CD4-positive, alpha-beta T cell (primary cell): ENCODE measurements at regions not wholly inside any gene's neighbourhood (a gene's known extent, or its start where the extent isn't known, plus 50 kb on each side); places are given as distances from the start of the nearest gene placed in this dataset.

Source experiments
- ATAC-seq: fragments of 200-7000 bp; cut with Tn5 transposase; one replicate; pipeline ENCODE4 v1.10.0; 2022; ENCODE audit warnings: mild to moderate bottlenecking; ENCODE audit not compliant: poor library complexity
- CTCF ChIA-PET: fragments of 350-600 bp; sonication (Branson Sonifier 250); formaldehyde crosslinking; loops from one replicate; lab custom pipeline; 2021; ENCODE audit warnings: antibody characterized with exemption, inconsistent platforms; lab: Charles Lee
- POLR2A ChIA-PET: fragments of 350-600 bp; sonication (Branson Sonifier 250); formaldehyde crosslinking; loops from one replicate; lab custom pipeline; 2021; ENCODE audit warnings: antibody characterized with exemption, inconsistent platforms; lab: Charles Lee
- DNase-seq, 14 experiments: peaks; one replicate each; pipeline ENCODE4 v3.0.0-alpha.2; 2013 to 2020; ENCODE audit warnings: mixed read lengths in 2 of 14
- H3K27ac ChIP-seq, 2 donors: one replicate each; pipeline versions ENCODE4 v1.5.1 to v1.7.0; 2013; ENCODE audit warnings: low read length in 2 of 2, low read depth in 1 of 2, mild to moderate bottlenecking in 1 of 2
- H3K27me3 ChIP-seq, 2 experiments: 1 replicate in 1 of 2; 2 replicates in 1 of 2; pipeline versions ENCODE4 v1.6.1 to v1.7.0; 2013; ENCODE audit warnings: low read length in 2 of 2, control low read depth in 1 of 2, mild to moderate bottlenecking in 1 of 2, moderate library complexity in 1 of 2; ENCODE audit not compliant: insufficient read depth in 2 of 2, control insufficient read depth in 1 of 2
- H3K36me3 ChIP-seq: one replicate; pipeline ENCODE4 v1.6.1; 2013; ENCODE audit warnings: low read length, control low read depth; ENCODE audit not compliant: insufficient read depth
- H3K4me1 ChIP-seq: one replicate; pipeline ENCODE4 v1.6.1; 2013; ENCODE audit warnings: low read length, control low read depth; ENCODE audit not compliant: insufficient read depth
- H3K4me3 ChIP-seq: one replicate; pipeline ENCODE4 v1.5.1; 2013; ENCODE audit warnings: mild to moderate bottlenecking, low read length, moderate library complexity
- H3K9me3 ChIP-seq, 2 experiments: 1 replicate in 1 of 2; 2 replicates in 1 of 2; pipeline versions ENCODE4 v1.6.1 to v1.7.0; 2013; ENCODE audit warnings: low read length in 2 of 2, mild to moderate bottlenecking in 2 of 2, control low read depth in 1 of 2, moderate library complexity in 1 of 2; ENCODE audit not compliant: control insufficient read depth in 1 of 2, insufficient read depth in 1 of 2
- H3K27ac Mint-ChIP-seq: one replicate; pipeline ENCODE4 v1.8.0; 2020; ENCODE audit warnings: mixed read lengths
- H3K27me3 Mint-ChIP-seq: one replicate; pipeline ENCODE4 v1.8.0; 2021; ENCODE audit warnings: mixed read lengths
- H3K36me3 Mint-ChIP-seq: one replicate; pipeline ENCODE4 v1.8.0; 2021; ENCODE audit warnings: low read depth, mixed read lengths
- H3K4me1 Mint-ChIP-seq: one replicate; pipeline ENCODE4 v1.8.0; 2021; ENCODE audit warnings: low read depth, mixed read lengths
- H3K4me3 Mint-ChIP-seq: one replicate; pipeline ENCODE4 v1.8.0; 2020; ENCODE audit warnings: mild to moderate bottlenecking, mixed read lengths
- H3K9me3 Mint-ChIP-seq: one replicate; pipeline ENCODE4 v1.8.0; 2020; ENCODE audit warnings: mixed read lengths
- intact Hi-C, 2 experiments: fragments of 100-400 bp; cut with DNase I in 1 of 2; cut with micrococcal nuclease in 1 of 2; formaldehyde crosslinking; loops; one replicate each; pipeline versions ENCODE4 v1.15.1 to v1.9.0; 2023 to 2025; cut with DNase I, micrococcal nuclease
- TF ChIP-seq, protein P1 (sequence below): fragments of 200-600 bp; IDR thresholded peaks from one replicate; pipeline ENCODE4 v1.8.0; 2022; ENCODE audit warnings: antibody characterized with exemption, mild to moderate bottlenecking

DNA sequence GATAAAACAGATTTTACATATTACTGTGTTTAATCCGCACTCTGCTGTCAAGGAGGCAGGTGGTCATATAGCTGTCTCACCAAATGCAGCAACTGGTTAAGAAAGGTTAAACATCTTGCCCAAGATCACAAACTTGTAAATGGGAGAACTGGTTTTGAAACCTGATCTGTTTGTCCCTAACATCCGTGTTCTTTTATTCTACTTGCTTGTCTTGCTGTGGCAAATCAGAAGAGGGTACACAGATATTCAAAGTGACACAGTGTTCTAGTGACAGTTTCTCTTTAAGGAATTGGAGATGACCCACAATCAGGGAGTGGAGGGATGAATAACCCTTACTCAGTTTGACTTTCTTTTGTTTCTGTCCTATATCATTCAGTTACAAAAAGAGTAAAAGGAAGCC lies 83.0 kb upstream of the SGK1 start:
- peaks cover 6% of the 10 kb centered on the region for H3K4me1 Mint-ChIP-seq
- TF ChIP-seq, protein P1, sequence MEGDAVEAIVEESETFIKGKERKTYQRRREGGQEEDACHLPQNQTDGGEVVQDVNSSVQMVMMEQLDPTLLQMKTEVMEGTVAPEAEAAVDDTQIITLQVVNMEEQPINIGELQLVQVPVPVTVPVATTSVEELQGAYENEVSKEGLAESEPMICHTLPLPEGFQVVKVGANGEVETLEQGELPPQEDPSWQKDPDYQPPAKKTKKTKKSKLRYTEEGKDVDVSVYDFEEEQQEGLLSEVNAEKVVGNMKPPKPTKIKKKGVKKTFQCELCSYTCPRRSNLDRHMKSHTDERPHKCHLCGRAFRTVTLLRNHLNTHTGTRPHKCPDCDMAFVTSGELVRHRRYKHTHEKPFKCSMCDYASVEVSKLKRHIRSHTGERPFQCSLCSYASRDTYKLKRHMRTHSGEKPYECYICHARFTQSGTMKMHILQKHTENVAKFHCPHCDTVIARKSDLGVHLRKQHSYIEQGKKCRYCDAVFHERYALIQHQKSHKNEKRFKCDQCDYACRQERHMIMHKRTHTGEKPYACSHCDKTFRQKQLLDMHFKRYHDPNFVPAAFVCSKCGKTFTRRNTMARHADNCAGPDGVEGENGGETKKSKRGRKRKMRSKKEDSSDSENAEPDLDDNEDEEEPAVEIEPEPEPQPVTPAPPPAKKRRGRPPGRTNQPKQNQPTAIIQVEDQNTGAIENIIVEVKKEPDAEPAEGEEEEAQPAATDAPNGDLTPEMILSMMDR: no peak
- no peaks in the 10 kb centered on the region for H3K36me3 Mint-ChIP-seq
- no peak overlapping the region for H3K4me3 ChIP-seq
- ChIA-PET CTCF (interaction anchor here (1.3 kb wide), 1 partner anchor 12 kb away, joined by 3 read pairs; no protein-coding TSS in a partner anchor), POLR2A (no interaction called here)
- H3K36me3 ChIP-seq: no peaks in the 10 kb centered on the region
- intact Hi-C loops: no loop called here
- no peak for DNase-seq
- H3K4me1 ChIP-seq: no peaks in the 10 kb centered on the region
- H3K27me3 Mint-ChIP-seq: no peaks in the 10 kb centered on the region
- H3K9me3 ChIP-seq: no peaks in the 10 kb centered on the region
- no peak overlapping the region for H3K27ac Mint-ChIP-seq
- ATAC-seq: no peak
- H3K27me3 ChIP-seq: no peaks in the 10 kb centered on the region
- H3K4me3 Mint-ChIP-seq: no peak overlapping the region
- no peaks in the 10 kb centered on the region for H3K9me3 Mint-ChIP-seq
- H3K27ac ChIP-seq: no peak overlapping the region

GRCh38 chr6:134398453-134398852 lies 80.5 kb upstream of the SGK1 start:
- no peaks in the 10 kb centered on the region for H3K36me3 Mint-ChIP-seq
- TF ChIP-seq, protein P1: no peak
- intact Hi-C loops: no loop called here

GRCh38 chr6:134397676-134398075 lies 79.8 kb upstream of the SGK1 start:
- ChIA-PET POLR2A (no interaction called here), CTCF (interaction anchor here (1.6 kb wide), 1 partner anchor 12 kb away, joined by 4 read pairs; no protein-coding TSS in a partner anchor)
- no peak overlapping the region for H3K27ac ChIP-seq
- ATAC-seq (no peak), DNase-seq (no peak)
- no peaks in the 10 kb centered on the region for H3K9me3 Mint-ChIP-seq
- peaks cover 6% of the 10 kb centered on the region for H3K4me1 Mint-ChIP-seq
- H3K36me3 ChIP-seq: no peaks in the 10 kb centered on the region
- H3K27ac Mint-ChIP-seq: no peak overlapping the region
- H3K4me3 Mint-ChIP-seq: no peak overlapping the region
- intact Hi-C loops: no loop called here
- no peaks in the 10 kb centered on the region for H3K27me3 Mint-ChIP-seq
- H3K36me3 Mint-ChIP-seq: no peaks in the 10 kb centered on the region
- no peaks in the 10 kb centered on the region for H3K27me3 ChIP-seq
- TF ChIP-seq, protein P1: no peak
- H3K4me1 ChIP-seq: no peaks in the 10 kb centered on the region
- no peak overlapping the region for H3K4me3 ChIP-seq
- peaks cover 0 to 4% of the 10 kb centered on the region in 2 experiments for H3K9me3 ChIP-seq

More at GRCh38 chr6:134398453-134398852, 80.5 kb upstream of the SGK1 start:
- Mint-ChIP-seq H3K9me3 (no peaks in the 10 kb centered on the region), H3K27ac (no peak overlapping the region), H3K4me3 (no peak overlapping the region), H3K4me1 (peaks cover 6% of the 10 kb centered on the region), H3K27me3 (no peaks in the 10 kb centered on the region)
- Histone ChIP-seq H3K36me3 (no peaks in the 10 kb centered on the region), H3K27me3 (no peaks in the 10 kb centered on the region), H3K27ac (no peak overlapping the region), H3K4me1 (no peaks in the 10 kb centered on the region), H3K9me3 (no peaks in the 10 kb centered on the region), H3K4me3 (no peak overlapping the region)
- DNase-seq: peak in 3 of 14 experiments; percentile 16 to 71 (median 55)
- ChIA-PET POLR2A (no interaction called here), CTCF (no interaction called here)
- no peak for ATAC-seq
